HepG2 (cell line): ENCODE measurements at regions not wholly inside any gene's neighbourhood (a gene's known extent, or its start where the extent isn't known, plus 50 kb on each side); places are given as distances from the start of the nearest gene placed in this dataset.
A peak's percentile ranks its signal among the peaks of the same experiment; 100 is the strongest.
"Not testable (repeated sequence)": the region's sequence is repeated elsewhere in the genome, so short reads cannot be mapped to it uniquely, and the experiment has no call there.

Source experiments
- ATAC-seq: fragments of 200-7000 bp; cut with Tn5 transposase; 3 replicates; pipeline ENCODE4 v1.9.1; 2020; ENCODE audit warnings: mild to moderate bottlenecking, moderate library complexity
- BruUV-seq: library from RNA; stranded (reverse); fragments of 400-500 nt; replicated peaks from 2 replicates; lab custom pipeline; 2021; lab: Mats Ljungman, UMichigan
- CTCF ChIA-PET: fragments of 300-600 bp; formaldehyde crosslinking; extraction: SDS; loops from one replicate; lab custom pipeline; 2021; ENCODE audit warnings: low total read pairs, inconsistent platforms, low intra/inter-chr PET ratio; lab: Yijun Ruan, JAX
- POLR2A ChIA-PET: fragments of 350-600 bp; sonication (Branson Sonifier 250); formaldehyde crosslinking; loops from one replicate; lab custom pipeline; 2020; ENCODE audit warnings: antibody characterized with exemption, inconsistent platforms; lab: Yijun Ruan, JAX
- DNase-seq: peaks from one replicate; pipeline ENCODE4 v3.0.0-alpha.2; 2015; ENCODE audit warnings: low spot score
- FAIRE-seq: peaks from 3 replicates; lab custom pipeline; 2011; peaks lifted over from hg19 to GRCh38; lab: Jason Lieb, UNC
- H2AFZ ChIP-seq: one replicate; pipeline ENCODE4 v1.6.1; 2011; ENCODE audit warnings: low read length, inconsistent platforms
- H3K27ac ChIP-seq: fragments of 300-600 bp; 3 replicates; pipeline ENCODE4 v1.8.0; 2011; ENCODE audit warnings: mixed run types, mild to moderate bottlenecking, mixed read lengths, low read length, inconsistent platforms; ENCODE audit not compliant: insufficient read depth; ENCODE audit errors: extremely low read length
- H3K27me3 ChIP-seq, 2 experiments: fragments of 200-600 bp in 1 of 2; 2 replicates in 1 of 2; 3 replicates in 1 of 2; pipeline versions ENCODE4 v1.6.0 to v1.8.0; 2011; ENCODE audit warnings: low read length in 2 of 2, mild to moderate bottlenecking in 2 of 2, moderate library complexity in 2 of 2, inconsistent platforms in 1 of 2; ENCODE audit not compliant: insufficient read depth in 2 of 2, control insufficient read depth in 1 of 2
- H3K36me3 ChIP-seq, 2 experiments: fragments of 200-600 bp in 1 of 2; replicated peaks in 1 of 2; 2 replicates in 1 of 2; 3 replicates in 1 of 2; pipeline versions ENCODE4 v1.5.1 to v1.8.0; 2011; ENCODE audit warnings: low read length in 2 of 2, inconsistent platforms in 1 of 2; ENCODE audit not compliant: insufficient read depth in 2 of 2, control insufficient read depth in 1 of 2
- H3K4me1 ChIP-seq: 2 replicates; pipeline ENCODE4 v1.5.1; 2012; ENCODE audit warnings: low read length, inconsistent platforms; ENCODE audit not compliant: insufficient read depth
- H3K4me2 ChIP-seq: 2 replicates; pipeline ENCODE4 v1.6.0; 2011; ENCODE audit warnings: low read depth, low read length, inconsistent platforms
- H3K4me3 ChIP-seq, 3 experiments: fragments of 200-600 bp in 1 of 3; sonication (generic), shearing (Covaris generic) in 1 of 3; replicated peaks in 1 of 3; 2 replicates each; pipeline ENCODE4 v1.5.1; 2011 to 2016; ENCODE audit warnings: low read length in 3 of 3, inconsistent platforms in 2 of 3, low read depth in 2 of 3, mild to moderate bottlenecking in 2 of 3, control low read depth in 1 of 3, mixed read lengths in 1 of 3; ENCODE audit not compliant: insufficient read depth in 1 of 3
- H3K79me2 ChIP-seq: one replicate; pipeline ENCODE4 v1.6.1; 2011; ENCODE audit warnings: low read length, inconsistent platforms; ENCODE audit not compliant: insufficient read depth
- H3K9ac ChIP-seq: 2 replicates; pipeline ENCODE4 v1.6.0; 2011; ENCODE audit warnings: mild to moderate bottlenecking, low read depth, low read length, inconsistent platforms; ENCODE audit not compliant: insufficient read depth
- H3K9me3 ChIP-seq: 2 replicates; pipeline ENCODE4 v1.5.1; 2012; ENCODE audit warnings: mild to moderate bottlenecking, low read length
- H4K20me1 ChIP-seq: 2 replicates; pipeline ENCODE4 v1.6.0; 2011; ENCODE audit warnings: inconsistent platforms, mild to moderate bottlenecking, low read length, moderate library complexity; ENCODE audit not compliant: insufficient read depth
- CREB1 ChIP-seq, 2 experiments: fragments of 450-650 bp in 1 of 2; IDR thresholded peaks; 2 replicates each; pipeline ENCODE4 v1.6.1; 2016 to 2017; ENCODE audit warnings: control low read depth in 1 of 2, mild to moderate bottlenecking in 1 of 2, missing compliant biosample characterization in 1 of 2, missing genetic modification characterization in 1 of 2
- NFYB ChIP-seq: sonication (generic); formaldehyde crosslinking; IDR thresholded peaks from 2 replicates; pipeline ENCODE4 v1.4.0; 2020; ENCODE audit warnings: missing genetic modification reagents
- NFYC ChIP-seq: IDR thresholded peaks from 2 replicates; pipeline ENCODE4 v1.6.1; 2016; ENCODE audit warnings: missing genetic modification reagents, missing compliant biosample characterization
- ZNF83 ChIP-seq: sonication (generic); formaldehyde crosslinking; IDR thresholded peaks from 2 replicates; pipeline ENCODE4 v1.4.0; 2020; ENCODE audit warnings: missing genetic modification reagents, mild to moderate bottlenecking, borderline replicate concordance
- WGBS: methylation state at CpG from one replicate; pipeline ENCODE4 v1.1.6; 2017; ENCODE audit warnings: low lambda C conversion rate; 5-methylcytosine and 5-hydroxymethylcytosine counted together
- in situ Hi-C: cut with HindIII; loops from 2 replicates; pipeline ENCODE4 v1.10.0; 2017; ENCODE audit warnings: low pct_unique_long_range_greater_than_20kb; ENCODE audit not compliant: extremely low pct_ligation_motif_present
- intact Hi-C: fragments of 100-400 bp; cut with micrococcal nuclease; formaldehyde crosslinking; loops from one replicate; pipeline ENCODE4 v1.10.0; 2022; ENCODE audit not compliant: unreplicated experiment

GRCh38 chr16:22722551-22723541 is 91.1 kb upstream of the HS3ST2 start:
- H3K4me2 ChIP-seq, CTCF ChIA-PET, H3K9ac ChIP-seq, DNase-seq, BruUV-seq, ATAC-seq, H4K20me1 ChIP-seq, H3K9me3 ChIP-seq, H3K36me3 ChIP-seq, POLR2A ChIA-PET, H3K79me2 ChIP-seq, H3K4me3 ChIP-seq, in situ Hi-C loops: not testable (repeated sequence)
- WGBS = 63% methylated on average over 46 of the region's 48 CpGs
- H3K27me3 ChIP-seq = peaks cover 5 to 20% of the 10 kb centered on the region in 2 experiments; a peak in 4 of 5 replicates
- intact Hi-C loops = loop anchor here (10.0 kb wide), 1 partner anchor 62 kb away; no protein-coding TSS in a partner anchor
- TF ChIP-seq NFYB (CRISPR knock-in tag) (peak; percentile 54), NFYC (CRISPR knock-in tag) (peak; percentile 45)
- TF ChIP-seq, all 625 proteins: peak for 2; not testable (repeated sequence) for 623
- H3K4me1 ChIP-seq, H3K27ac ChIP-seq, FAIRE-seq, H2AFZ ChIP-seq: not testable (repeated sequence)

- H3K4me1 ChIP-seq = no peaks in the 10 kb centered on the region
- H3K9me3 ChIP-seq = no peaks in the 10 kb centered on the region
- no peaks in the 10 kb centered on the region for H3K36me3 ChIP-seq
- H3K9ac ChIP-seq = no peak overlapping the region
- no peaks in the 10 kb centered on the region for H3K79me2 ChIP-seq
- H3K4me2 ChIP-seq = no peak overlapping the region
- TF ChIP-seq ZNF83 (CRISPR knock-in tag) (no peak), CREB1 (IDR thresholded peaks at IDR 0.05) (peak; percentile 71), CREB1 (CRISPR knock-in tag; IDR thresholded peaks at IDR 0.05) (no peak)
- no peak for FAIRE-seq
- H2AFZ ChIP-seq = no peak overlapping the region
- no peak overlapping the region for H3K27ac ChIP-seq
- BruUV-seq = no TSS peak
- no peak overlapping the region for H3K4me3 ChIP-seq
- DNase-seq = no peak
- ChIA-PET CTCF (no interaction called here), POLR2A (no interaction called here)
- in situ Hi-C loops = no loop called here
- intact Hi-C loops = loop anchor here (10.0 kb wide), 1 partner anchor 58 kb away; no protein-coding TSS in a partner anchor
- peaks cover 4 to 30% of the 10 kb centered on the region in 2 experiments for H3K27me3 ChIP-seq
- no peak for ATAC-seq
- H4K20me1 ChIP-seq = no peaks in the 10 kb centered on the region
- 0% methylated on average over 1 of the region's 1 CpG for WGBS
These were observed 87.1 kb upstream of the HS3ST2 start for GRCh38 chr16:22726868-22727267.
